ENCODE measurements at regions not wholly inside any gene's neighbourhood (a gene's known extent, or its start where the extent isn't known, plus 50 kb on each side); places are given as distances from the start of the nearest gene placed in this dataset.

DNA sequence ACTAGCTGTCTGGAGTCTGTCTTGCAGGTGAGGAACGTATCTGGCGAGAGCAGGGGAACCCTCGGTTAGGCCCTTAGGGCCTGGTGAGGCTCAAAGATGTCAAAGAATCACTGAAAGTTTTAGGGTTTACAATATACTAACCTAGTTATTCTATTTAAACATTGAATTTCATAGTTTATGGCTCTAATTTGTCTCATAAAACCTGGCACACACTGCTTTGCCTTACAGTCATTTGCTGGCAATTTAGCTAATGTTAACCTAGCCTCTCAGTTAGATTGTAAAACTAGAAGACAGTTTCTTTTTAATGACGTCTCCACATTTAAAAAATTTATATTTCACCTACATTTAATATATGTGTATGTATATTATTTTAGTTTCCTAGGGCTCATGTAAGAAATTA is 89.6 kb upstream of the DOCK10 start:
- no peak for DNase-seq

DNA sequence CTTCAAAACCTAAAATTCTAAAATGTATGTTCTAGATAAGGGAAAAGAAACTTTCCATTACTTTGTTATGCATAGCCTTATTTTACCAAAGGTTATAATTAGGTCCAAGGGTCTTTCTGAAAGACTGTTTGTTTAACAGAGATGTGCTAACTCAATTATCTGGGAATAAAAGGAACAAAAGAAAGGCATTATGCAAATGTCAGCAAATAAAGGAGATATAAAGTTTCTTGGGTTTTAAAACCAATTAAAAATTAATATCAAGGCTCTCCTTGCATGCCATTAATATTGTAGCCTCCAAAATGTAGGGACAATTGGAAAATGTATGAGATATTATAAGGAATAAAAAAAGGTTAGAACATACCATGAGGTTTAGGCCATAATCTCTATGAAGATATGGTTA is 87.8 kb upstream of the DOCK10 start:
- DNase-seq: no peak

DNA sequence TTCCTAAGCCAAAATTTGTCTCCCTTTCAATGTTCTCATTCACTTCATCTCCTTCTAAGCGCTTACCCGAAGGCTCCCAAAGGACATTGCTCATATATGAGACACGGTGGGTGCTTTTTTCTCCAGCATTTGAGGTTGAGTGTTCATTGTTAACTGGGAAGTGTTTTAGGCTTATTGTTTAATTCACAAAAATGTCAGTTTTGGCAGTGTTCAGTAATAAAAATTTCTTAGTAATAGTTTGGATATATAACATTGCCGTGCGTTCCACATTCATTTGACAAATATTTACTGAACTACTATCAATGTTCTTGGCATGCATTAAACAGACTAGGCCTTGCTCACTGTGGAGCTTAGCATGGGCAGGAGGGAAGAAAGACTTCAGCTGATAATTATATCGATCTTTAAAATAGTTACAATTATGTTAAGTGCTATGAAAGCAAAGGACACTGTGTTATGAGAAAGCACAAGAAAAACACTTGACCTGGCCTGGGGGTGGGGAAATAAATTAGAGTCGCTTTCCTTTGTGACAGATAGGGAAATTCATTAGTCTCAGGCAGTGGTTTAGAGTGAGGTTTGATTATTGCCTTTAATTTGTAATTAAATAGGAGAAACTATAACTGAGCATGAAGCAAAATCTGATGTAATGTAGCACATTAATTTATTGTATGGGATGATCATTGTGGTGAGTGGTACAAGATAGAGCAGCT is 82.2 kb upstream of the DOCK10 start:
- no peak for DNase-seq

DNA sequence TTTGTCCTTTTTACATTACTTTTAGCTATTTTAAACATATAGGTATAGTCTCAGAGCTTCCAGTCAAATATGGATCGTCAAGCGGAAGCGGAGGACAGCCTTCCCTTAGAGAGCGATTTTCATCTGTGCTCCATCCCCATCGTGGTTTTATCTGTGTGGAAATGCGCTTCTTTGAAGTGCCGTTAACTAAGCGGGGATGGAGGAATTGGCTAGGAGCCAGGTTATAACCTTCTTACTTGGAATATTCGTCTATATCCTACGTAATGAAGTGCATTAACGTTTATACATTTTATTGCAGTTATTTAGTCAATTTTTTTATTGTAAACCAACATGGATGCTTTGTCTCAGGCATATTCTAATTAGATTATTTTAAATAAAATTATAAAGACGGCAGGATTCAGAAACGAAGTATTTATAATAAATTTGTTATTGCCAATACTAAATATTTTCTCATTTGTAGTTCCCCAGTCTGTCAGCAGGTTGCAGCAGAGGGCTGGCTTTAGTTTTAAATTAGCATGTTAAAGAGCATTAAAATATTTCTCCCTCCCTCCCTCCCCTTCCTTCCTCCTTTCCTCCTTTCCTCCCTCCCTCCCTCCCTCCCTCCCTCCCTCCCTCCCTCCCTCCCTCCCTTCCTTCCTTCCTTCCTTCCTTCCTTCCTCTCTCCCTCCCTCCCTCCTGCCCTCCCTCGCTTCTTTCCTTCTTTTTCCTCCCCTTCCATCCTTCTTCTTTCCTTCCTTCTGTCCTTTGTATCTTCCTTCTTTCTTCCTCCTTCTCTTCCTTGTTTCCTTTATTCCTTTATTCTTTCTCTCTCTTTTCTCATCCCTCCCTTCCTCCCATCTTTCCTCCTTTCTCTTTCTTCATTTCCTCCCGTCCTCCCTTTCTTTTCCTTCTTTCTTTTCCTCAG is 80.6 kb upstream of the DOCK10 start:
- DNase-seq: peak; percentile 26

DNA sequence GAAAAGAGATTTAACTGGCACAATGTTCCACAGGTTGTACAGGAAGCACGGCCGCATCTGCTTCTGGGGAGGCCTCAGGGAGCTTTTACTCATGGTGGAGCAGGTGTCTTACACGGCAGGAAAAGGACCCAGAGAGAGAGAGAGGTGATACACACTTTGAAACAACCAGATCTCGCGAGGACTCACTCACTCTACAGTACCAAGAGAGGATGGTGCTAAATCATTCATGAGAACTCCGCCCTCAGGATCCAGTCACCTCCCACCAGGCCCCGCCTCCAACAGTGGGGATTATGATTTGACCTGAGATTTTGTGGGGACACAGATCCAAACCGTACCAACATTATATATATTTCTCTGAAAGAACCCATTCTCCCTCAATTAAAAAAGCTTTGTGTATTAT is 79.7 kb upstream of the DOCK10 start:
- DNase-seq: no peak

DNA sequence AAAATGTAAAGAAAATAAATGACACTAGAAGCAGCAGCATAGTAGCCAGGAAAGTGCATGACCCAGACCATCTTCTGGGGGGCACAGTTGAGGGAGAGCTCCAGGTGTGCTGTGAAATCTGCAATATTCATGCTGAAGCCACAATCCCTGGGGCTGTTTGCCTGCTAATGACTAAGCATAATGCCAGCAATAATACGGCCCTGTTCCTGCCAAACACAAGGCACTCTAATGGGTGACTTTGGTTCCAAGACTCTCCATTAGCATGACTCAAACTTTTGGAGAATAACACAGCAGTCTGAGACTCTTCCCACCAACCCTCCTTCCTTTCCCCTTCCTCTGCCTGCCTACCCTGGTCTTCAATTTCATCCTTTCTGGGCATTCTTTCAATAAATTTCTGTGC is 77.9 kb upstream of the DOCK10 start:
- DNase-seq: peak; percentile 35

DNA sequence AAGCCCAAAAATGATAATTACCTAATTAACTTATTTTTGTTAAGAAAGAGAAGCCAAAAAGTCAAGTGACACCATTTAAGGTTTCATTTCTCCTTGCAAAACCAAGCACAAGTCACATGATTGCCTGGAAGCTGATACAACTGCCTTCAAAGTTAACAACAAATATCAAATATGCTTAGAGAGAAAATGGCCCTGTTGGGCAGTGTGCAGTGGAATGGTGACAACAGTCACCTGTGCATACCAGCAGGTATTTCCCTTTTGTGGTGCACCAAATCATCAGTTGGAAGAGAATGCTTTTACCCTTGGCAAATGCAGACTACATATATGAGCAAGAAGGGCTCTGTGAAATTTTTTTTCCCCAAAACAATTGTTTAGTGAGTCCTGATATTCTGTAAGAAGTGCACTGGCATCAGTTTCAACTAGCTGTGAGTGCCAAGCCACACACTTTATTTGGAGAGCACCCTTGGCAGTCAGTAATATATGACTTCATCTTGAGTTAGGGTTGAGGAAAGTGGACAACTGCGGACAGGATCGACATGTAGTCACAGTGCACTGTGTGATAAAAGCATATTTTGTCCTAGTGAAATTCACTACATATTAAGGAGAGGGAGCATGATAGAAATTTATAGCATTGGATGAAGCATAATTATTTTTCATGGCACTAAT is 74.9 kb upstream of the DOCK10 start:
- DNase-seq: no peak

DNA sequence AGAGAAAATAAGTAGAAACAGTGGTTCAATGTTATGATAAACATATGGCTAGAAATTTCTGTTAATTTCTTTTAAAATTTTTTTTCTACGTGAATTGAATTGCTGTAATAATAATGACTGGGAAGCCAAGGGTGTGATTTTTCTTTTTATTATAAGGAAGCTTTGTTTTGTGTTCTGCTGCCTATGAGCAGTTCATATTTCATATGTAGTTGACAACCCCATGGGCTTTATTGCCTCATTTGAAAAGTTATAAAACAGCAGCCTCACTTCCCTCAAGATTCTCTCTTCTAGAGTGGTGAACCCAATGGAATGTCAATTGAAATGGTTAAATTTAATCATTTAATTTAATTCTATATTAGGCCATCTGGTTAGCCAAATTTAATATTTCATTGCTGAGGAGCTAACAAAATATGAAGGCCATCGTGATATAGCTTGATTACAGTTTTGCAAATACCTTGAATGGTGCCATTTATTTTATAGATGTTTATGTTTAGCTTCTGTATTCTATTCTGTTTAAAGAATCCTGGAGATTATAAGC is 72.6 kb upstream of the DOCK10 start:
- no peak for DNase-seq

DNA sequence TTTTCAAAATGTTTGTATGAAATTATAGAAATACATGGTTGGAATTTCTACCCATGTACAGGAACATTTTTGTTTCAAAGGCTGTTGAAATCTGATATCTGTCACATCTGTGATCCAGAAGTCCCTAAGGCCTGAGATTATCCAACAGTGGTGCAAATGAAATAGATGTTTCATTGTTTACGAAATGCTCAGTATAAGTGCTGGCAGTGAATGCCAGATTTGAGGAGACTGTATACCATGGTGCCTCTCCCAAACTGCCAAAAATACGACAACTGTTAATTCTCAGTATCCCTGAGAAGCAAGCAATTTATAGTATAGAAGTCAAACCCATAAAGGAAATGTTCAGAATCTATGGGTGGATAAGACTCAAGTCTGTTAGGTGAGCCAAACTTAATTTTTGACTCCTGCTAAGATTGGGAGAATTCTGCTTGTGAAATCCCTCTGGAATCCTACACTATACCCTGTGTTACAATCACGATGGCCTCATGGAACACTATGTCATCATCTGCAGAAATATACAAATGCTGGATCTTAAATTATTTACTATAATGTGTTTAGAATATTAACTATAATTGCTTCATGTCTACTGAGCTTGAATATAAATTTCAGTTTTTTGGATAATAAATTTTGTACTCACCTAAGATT is 71.2 kb upstream of the DOCK10 start:
- peak; percentile 19 for DNase-seq

DNA sequence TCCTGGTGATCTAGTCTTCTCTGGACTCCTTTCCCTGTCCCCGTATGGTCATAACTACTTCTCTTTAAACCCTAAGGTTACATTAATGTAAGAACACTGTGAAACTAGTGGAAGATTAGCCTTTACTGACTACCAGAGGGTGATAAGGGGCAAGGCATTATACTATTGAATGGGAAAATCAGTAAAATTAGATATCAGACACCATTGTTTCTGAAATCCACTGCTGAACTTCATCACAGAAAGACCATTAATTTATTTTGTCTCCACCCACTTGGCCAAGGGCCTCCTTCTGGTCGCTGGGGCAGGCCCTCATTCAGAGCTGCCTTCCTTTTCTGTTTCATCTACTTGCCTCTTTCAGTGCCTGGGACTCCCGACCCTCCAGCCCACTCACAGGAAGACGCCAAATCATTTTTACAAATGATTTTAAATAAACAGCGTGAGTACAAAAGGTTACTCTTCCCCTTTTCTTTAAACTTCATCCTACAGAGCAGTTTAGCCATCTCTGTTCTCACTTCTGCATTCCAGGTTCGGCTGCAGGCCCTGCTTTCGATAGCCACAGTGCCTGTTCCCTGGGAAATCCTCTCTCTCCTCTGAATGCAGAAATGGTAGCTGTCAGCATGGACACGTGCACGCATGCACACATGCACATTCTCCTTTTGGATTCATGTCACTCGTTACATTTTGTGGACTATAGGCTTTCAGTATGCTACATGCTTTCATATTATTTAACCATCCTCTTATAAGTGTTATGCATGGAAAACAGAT is 70.3 kb upstream of the DOCK10 start:
- no peak for DNase-seq

DNA sequence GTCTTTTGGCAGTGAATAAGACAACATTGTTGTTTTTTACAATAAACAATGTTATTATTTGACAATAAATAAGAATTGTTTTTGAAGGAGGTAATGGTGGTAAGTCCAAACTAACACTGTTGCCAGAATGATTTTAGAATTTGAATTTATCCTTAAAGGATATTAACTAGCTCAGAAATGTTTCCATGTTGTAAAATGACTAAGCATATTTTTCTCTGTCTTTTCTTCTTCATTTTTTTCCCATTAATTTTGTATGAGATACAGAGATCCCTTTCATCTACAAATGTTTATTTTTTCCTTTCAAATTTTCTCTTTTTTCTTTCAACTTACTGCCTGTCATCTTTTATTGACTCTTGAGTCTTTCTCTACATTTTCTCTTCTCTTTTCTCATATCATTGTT is 66.5 kb upstream of the DOCK10 start:
- DNase-seq: no peak

DNA sequence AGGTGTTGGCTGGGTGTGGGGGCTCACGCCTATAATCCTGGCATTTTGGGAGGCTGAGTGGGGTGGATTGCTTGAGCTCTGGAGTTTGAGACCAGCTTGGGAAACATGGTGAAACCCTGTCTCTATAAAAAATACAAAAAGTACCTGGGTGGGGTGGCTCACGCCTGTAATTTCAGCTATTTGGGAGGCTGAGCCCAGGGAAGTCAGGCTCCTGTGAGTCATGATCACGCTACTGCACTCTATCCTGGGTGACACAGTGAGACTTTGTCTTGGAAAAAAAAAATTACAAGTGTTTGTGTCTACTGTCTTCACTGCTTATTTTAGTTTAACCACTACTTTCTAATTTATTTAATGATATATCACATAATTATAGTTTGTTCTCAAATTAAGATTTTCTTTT is 62.7 kb upstream of the DOCK10 start:
- DNase-seq: peak; percentile 68

DNA sequence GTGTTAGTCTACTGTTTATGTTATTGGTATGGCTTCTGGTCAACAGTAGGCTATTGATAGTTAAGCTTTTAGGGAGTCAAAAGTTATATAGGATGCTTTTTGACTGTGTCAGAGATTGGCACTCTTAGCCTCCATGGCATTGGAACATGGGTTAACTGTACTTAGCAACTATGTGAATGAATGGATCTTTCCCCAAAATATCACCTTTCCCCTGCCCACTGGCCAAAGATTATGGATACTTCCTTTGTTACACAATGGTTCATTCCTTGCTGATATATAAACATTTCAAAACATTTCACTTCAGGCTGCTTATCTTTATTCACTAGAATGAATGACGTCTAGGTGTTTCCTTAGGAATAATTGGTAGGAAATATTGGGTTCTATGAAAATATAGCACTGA is 62.1 kb upstream of the DOCK10 start:
- DNase-seq: no peak

DNA sequence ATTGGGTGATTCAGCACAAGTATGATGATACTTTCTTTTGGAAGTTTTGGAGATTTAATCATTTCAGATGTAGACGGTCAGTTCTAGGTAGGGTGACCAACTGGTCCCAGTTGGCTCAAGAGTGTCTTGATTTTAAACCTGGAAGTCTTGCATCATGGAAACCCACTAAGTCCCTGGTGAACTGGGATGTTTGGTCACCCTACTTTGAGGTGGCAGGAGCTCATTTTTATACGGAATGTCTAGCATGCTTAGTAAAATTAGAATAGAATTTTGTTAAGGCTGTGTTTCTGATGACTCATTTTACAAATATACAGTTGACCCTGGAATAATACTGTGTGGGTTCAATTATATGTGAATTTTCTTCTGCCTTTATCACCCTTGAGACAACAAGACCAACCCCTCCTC is 61.5 kb upstream of the DOCK10 start:
- DNase-seq: peak; percentile 86

DNA sequence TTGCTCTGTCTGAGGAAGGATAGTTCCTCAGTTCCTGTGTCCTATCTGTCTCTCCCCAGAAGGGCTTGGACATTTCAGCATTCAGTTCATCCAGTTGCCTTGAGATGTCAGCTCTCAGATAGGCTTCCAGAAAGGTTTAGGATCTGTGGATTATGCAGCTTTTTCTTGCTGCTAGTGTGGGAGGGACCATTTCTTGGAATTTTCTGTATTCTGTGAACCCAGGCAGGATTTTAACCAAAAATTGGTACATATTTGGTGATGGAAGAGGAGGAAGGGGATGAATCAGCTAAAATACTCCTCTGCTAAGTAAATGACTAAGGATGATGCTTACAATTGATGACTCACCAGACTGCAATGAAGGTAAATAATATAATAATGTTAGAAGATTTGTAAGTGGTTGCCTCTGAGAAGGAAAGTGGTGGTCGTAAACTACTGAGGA is 58.6 kb upstream of the DOCK10 start:
- DNase-seq: peak; percentile 99

DNA sequence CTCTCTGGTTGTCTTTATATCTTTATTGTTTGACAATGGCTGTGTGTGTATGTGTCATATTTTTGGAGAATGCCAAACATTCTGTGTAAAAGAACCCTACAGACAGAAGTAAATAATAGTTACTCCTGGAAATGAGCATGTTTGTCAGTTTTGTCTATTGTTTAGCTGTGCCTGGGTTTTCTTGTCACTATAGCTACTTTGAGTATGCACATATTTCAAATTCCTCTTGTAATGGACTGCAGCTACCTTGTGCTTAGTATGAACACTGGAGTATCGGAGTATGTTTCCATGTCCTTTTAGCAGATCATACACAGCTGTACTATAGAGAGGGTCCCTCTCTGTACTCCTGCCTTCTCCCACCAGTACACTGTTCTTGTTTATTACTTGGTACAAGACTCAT is 58.0 kb upstream of the DOCK10 start:
- DNase-seq: peak; percentile 73

DNA sequence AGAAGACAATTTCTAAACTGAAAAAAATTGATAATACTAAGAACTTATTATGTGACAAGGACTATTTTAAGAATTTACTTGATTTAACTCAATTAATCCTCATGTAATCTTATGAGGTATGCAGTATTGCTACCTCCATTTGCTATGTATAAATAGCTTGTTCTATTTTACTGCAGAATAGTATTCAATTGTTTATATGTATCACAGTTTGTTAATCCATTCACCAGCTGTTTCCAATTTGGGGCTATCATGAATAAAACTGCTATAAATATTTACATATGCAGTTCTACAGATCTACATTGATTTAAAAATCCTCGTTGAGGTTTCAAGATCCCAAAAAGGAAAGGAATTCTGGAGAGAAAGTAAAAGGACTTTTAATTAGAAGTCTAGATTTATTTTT is 54.8 kb upstream of the DOCK10 start:
- peak; percentile 67 for DNase-seq

Measured in HCEC 1CT (cell line).